ENCODE measurements at regions not wholly inside any gene's neighbourhood (a gene's known extent, or its start where the extent isn't known, plus 50 kb on each side); places are given as distances from the start of the nearest gene placed in this dataset.

- Histone ChIP-seq H3K9me3 (ENCODE audit: control insufficient read depth in 1 of 2, insufficient read depth in 1 of 2, low read length in 2 of 2) (no peaks in the 10 kb centered on the region), H3K27ac (ENCODE audit: low read depth in 1 of 2, low read length in 2 of 2) (no peak overlapping the region), H3K4me3 (ENCODE audit: low read length) (no peak overlapping the region), H3K4me1 (ENCODE audit: insufficient read depth, low read length) (no peaks in the 10 kb centered on the region), H3K36me3 (ENCODE audit: insufficient read depth, low read length) (no peaks in the 10 kb centered on the region), H3K27me3 (ENCODE audit: control insufficient read depth in 1 of 2, insufficient read depth in 2 of 2, low read length in 2 of 2) (no peaks in the 10 kb centered on the region)
- H3K4me3 Mint-ChIP-seq: no peak overlapping the region
- POLR2A ChIA-PET: no interaction called here
- H3K27ac Mint-ChIP-seq: no peak overlapping the region
- ATAC-seq (ENCODE audit: poor library complexity): no peak
- TF ChIP-seq CTCF (IDR thresholded peaks at IDR 0.05): no peak
- no peak for DNase-seq
- H3K4me1 Mint-ChIP-seq (ENCODE audit: low read depth): no peaks in the 10 kb centered on the region
- peaks cover 3% of the 10 kb centered on the region for H3K9me3 Mint-ChIP-seq
- CTCF ChIA-PET: no interaction called here
- no peaks in the 10 kb centered on the region for H3K27me3 Mint-ChIP-seq
- H3K36me3 Mint-ChIP-seq (ENCODE audit: low read depth): no peaks in the 10 kb centered on the region
- intact Hi-C loops (cut with DNase I, micrococcal nuclease): no loop called here
Measured at GRCh38 chr1:242579528-242580235, 55.2 kb upstream of the PLD5 start.

Data from CD4-positive, alpha-beta T cell (primary cell).